Mucosa of stomach (tissue), 1 donor: ENCODE measurements at regions not wholly inside any gene's neighbourhood (a gene's known extent, or its start where the extent isn't known, plus 50 kb on each side); places are given as distances from the start of the nearest gene placed in this dataset.

Experiments
- H3K27me3 ChIP-seq: one replicate; pipeline ENCODE4 v1.7.0; 2013; ENCODE audit warnings: mild to moderate bottlenecking, low read length; ENCODE audit not compliant: control insufficient read depth, insufficient read depth
- H3K36me3 ChIP-seq: one replicate; pipeline ENCODE4 v1.7.0; 2013; ENCODE audit warnings: low read length; ENCODE audit not compliant: control insufficient read depth, insufficient read depth
- H3K4me1 ChIP-seq: one replicate; pipeline ENCODE4 v1.7.0; 2013; ENCODE audit warnings: mild to moderate bottlenecking, low read length; ENCODE audit not compliant: control insufficient read depth, insufficient read depth
- H3K4me3 ChIP-seq: one replicate; pipeline ENCODE4 v1.7.0; 2013; ENCODE audit warnings: low read length
- H3K9ac ChIP-seq: one replicate; pipeline ENCODE4 v1.7.0; 2013; ENCODE audit warnings: mild to moderate bottlenecking, low read length, moderate library complexity
- H3K9me3 ChIP-seq: one replicate; pipeline ENCODE4 v1.7.0; 2013; ENCODE audit warnings: mild to moderate bottlenecking, low read length, moderate library complexity; ENCODE audit not compliant: control insufficient read depth
- donor health status: Pancreatic carcinoma.

GRCh38 chr1:185373813-185374529, 56.9 kb upstream of the IVNS1ABP start:
- H3K9me3 ChIP-seq: no peaks in the 10 kb centered on the region

GRCh38 chr1:185369786-185370185, 52.7 kb upstream of the IVNS1ABP start:
- no peak overlapping the region for H3K9ac ChIP-seq
- H3K4me3 ChIP-seq: no peak overlapping the region
- H3K4me1 ChIP-seq: peaks cover 35% of the 10 kb centered on the region
- H3K9me3 ChIP-seq: no peaks in the 10 kb centered on the region
- H3K27me3 ChIP-seq: no peaks in the 10 kb centered on the region
- no peaks in the 10 kb centered on the region for H3K36me3 ChIP-seq

More at GRCh38 chr1:185373813-185374529, 56.9 kb upstream of the IVNS1ABP start:
- Histone ChIP-seq H3K36me3 (no peaks in the 10 kb centered on the region), H3K4me3 (no peak overlapping the region), H3K27me3 (no peaks in the 10 kb centered on the region), H3K9ac (no peak overlapping the region), H3K4me1 (peaks cover 11% of the 10 kb centered on the region)

- Histone ChIP-seq H3K36me3 (no peaks in the 10 kb centered on the region), H3K9me3 (no peaks in the 10 kb centered on the region), H3K27me3 (no peaks in the 10 kb centered on the region), H3K4me3 (no peak overlapping the region), H3K9ac (no peak overlapping the region), H3K4me1 (peaks cover 35% of the 10 kb centered on the region)
Observed at GRCh38 chr1:185368913-185369491, 52.0 kb upstream of the IVNS1ABP start.

- Histone ChIP-seq H3K4me1 (peaks cover 35% of the 10 kb centered on the region), H3K9ac (no peak overlapping the region), H3K9me3 (no peaks in the 10 kb centered on the region), H3K36me3 (no peaks in the 10 kb centered on the region), H3K4me3 (no peak overlapping the region), H3K27me3 (no peaks in the 10 kb centered on the region)
Observed at GRCh38 chr1:185368313-185368855, 51.3 kb upstream of the IVNS1ABP start.

GRCh38 chr1:185367218-185367617, 50.2 kb upstream of the IVNS1ABP start:
- Histone ChIP-seq H3K9me3 (no peaks in the 10 kb centered on the region), H3K9ac (no peak overlapping the region), H3K4me3 (no peak overlapping the region), H3K4me1 (peaks cover 35% of the 10 kb centered on the region), H3K27me3 (no peaks in the 10 kb centered on the region), H3K36me3 (no peaks in the 10 kb centered on the region)
